PC-3 (cell line): ENCODE measurements at regions not wholly inside any gene's neighbourhood (a gene's known extent, or its start where the extent isn't known, plus 50 kb on each side); places are given as distances from the start of the nearest gene placed in this dataset.

Experiments used
- ATAC-seq: fragments of 200-7000 bp; cut with Tn5 transposase; 2 replicates; pipeline ENCODE4 v1.9.1; 2020; ENCODE audit warnings: mild to moderate bottlenecking, moderate library complexity
- BruUV-seq: library from RNA; stranded (reverse); fragments of 400-500 nt; replicated peaks from 2 replicates; lab custom pipeline; 2021; lab: Mats Ljungman, UMichigan
- CTCF ChIA-PET: fragments of 300-600 bp; sonication (Branson Sonifier 250); formaldehyde crosslinking; loops from one replicate; lab custom pipeline; 2022; ENCODE audit warnings: antibody characterized with exemption; lab: Charles Lee
- POLR2A ChIA-PET: fragments of 300-600 bp; sonication (Branson Sonifier 250); formaldehyde crosslinking; loops from one replicate; lab custom pipeline; 2022; ENCODE audit warnings: antibody characterized with exemption; ENCODE audit not compliant: unreplicated experiment; lab: Charles Lee
- DNase-seq: peaks from one replicate; pipeline ENCODE4 v3.0.0-alpha.2; 2015
- H2AFZ ChIP-seq: fragments of 300-600 bp; sonication (generic); 2 replicates; pipeline ENCODE4 v1.6.0; 2016; ENCODE audit warnings: antibody characterized with exemption, low read length
- H3F3A ChIP-seq: fragments of 300-600 bp; sonication (generic); one replicate; pipeline ENCODE4 v1.6.0; 2017; ENCODE audit warnings: antibody characterized with exemption, low read length, control low read depth, mild to moderate bottlenecking; ENCODE audit not compliant: unreplicated experiment
- H3K27ac ChIP-seq: fragments of 300-600 bp; sonication (generic); 2 replicates; pipeline ENCODE4 v1.5.1; 2016; ENCODE audit warnings: mild to moderate bottlenecking, low read length
- H3K27me3 ChIP-seq: fragments of 300-600 bp; sonication (generic); 2 replicates; pipeline ENCODE4 v1.6.1; 2016; ENCODE audit warnings: low read length, mixed read lengths
- H3K36me3 ChIP-seq: fragments of 300-600 bp; sonication (generic); 2 replicates; pipeline ENCODE4 v1.6.1; 2016; ENCODE audit warnings: low read depth, mixed run types, low read length, mixed read lengths
- H3K4me1 ChIP-seq: fragments of 300-600 bp; sonication (generic); 2 replicates; pipeline ENCODE4 v1.5.1; 2016; ENCODE audit warnings: low read length; ENCODE audit not compliant: insufficient read depth
- H3K4me2 ChIP-seq: fragments of 300-600 bp; sonication (generic); 2 replicates; pipeline ENCODE4 v1.6.0; 2016; ENCODE audit warnings: low read length
- H3K4me3 ChIP-seq: fragments of 300-600 bp; sonication (generic); 2 replicates; pipeline ENCODE4 v1.5.1; 2016; ENCODE audit warnings: mild to moderate bottlenecking, low read length, mixed read lengths
- H3K79me2 ChIP-seq: fragments of 300-600 bp; sonication (generic); 2 replicates; pipeline ENCODE4 v1.6.1; 2017; ENCODE audit warnings: low read length, mixed read lengths
- H3K9ac ChIP-seq: fragments of 300-600 bp; sonication (generic); 2 replicates; pipeline ENCODE4 v1.6.0; 2016; ENCODE audit warnings: mild to moderate bottlenecking, low read length
- H3K9me2 ChIP-seq: fragments of 300-600 bp; sonication (generic); replicated peaks from 2 replicates; pipeline ENCODE4 v1.6.1; 2016; ENCODE audit warnings: mixed run types, low read length, mixed read lengths
- H3K9me3 ChIP-seq: fragments of 300-600 bp; sonication (generic); 2 replicates; pipeline ENCODE4 v1.6.1; 2016; ENCODE audit warnings: low read length, mixed read lengths
- H4K20me1 ChIP-seq: fragments of 300-600 bp; sonication (generic); 2 replicates; pipeline ENCODE4 v1.6.1; 2016; ENCODE audit warnings: low read length, mixed read lengths
- CTCF ChIP-seq: fragments of 300-600 bp; sonication (generic); conservative IDR thresholded peaks from 2 replicates; pipeline ENCODE4 v1.5.1; 2017; ENCODE audit warnings: antibody characterized with exemption, low read depth, mild to moderate bottlenecking, low read length
- EZH2 ChIP-seq: fragments of 300-600 bp; sonication (generic); IDR thresholded peaks from one replicate; pipeline ENCODE4 v1.6.1; 2017; ENCODE audit warnings: antibody characterized with exemption, mild to moderate bottlenecking, low read length; ENCODE audit not compliant: unreplicated experiment
- EZH2phosphoT487 ChIP-seq: fragments of 300-600 bp; sonication (generic); IDR thresholded peaks from 2 replicates; pipeline ENCODE4 v1.6.1; 2018; ENCODE audit warnings: mild to moderate bottlenecking, antibody characterized with exemption, low read length, borderline replicate concordance
- intact Hi-C: fragments of 100-400 bp; cut with micrococcal nuclease; formaldehyde crosslinking; loops from 2 replicates; pipeline ENCODE4 v1.9.0; 2023

DNA sequence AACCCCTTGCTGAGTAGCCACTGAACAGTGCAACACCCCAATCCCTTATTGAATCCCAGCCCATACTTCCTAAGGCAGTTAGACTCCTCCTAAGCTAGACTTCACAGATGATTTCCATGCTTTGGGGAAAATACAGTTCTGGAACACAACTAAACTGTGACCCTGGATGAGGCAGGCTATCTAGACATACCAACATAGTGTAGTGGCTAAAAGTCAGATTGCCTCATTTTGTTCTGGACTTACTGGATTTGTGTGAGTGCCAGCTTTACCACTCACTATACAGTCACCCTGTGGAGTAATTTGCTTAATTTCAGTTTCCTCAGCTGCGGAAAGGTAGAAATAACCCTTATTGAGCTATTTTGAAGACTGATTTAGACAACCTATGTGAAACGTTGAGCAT is 203.1 kb downstream of the ASCL1 start:
- no peaks in the 10 kb centered on the region for H3K4me1 ChIP-seq
- H3K9me3 ChIP-seq = peaks cover 11% of the 10 kb centered on the region; the same call in 1 of the 2 replicates
- ChIA-PET CTCF (no interaction called here), POLR2A (no interaction called here)
- intact Hi-C loops = no loop called here
- no peaks in the 10 kb centered on the region for H3K9me2 ChIP-seq
- no TSS peak for BruUV-seq
- H3K27ac ChIP-seq = no peak overlapping the region
- H3K27me3 ChIP-seq = no peaks in the 10 kb centered on the region
- H3K79me2 ChIP-seq = no peaks in the 10 kb centered on the region
- H2AFZ ChIP-seq = no peak overlapping the region
- no peak overlapping the region for H3K4me3 ChIP-seq
- no peak for DNase-seq
- TF ChIP-seq EZH2phosphoT487 = no peak
- TF ChIP-seq CTCF = no peak
- no peak for TF ChIP-seq EZH2
- H3F3A ChIP-seq = no peaks in the 10 kb centered on the region
- no peak for ATAC-seq
- no peaks in the 10 kb centered on the region for H3K36me3 ChIP-seq
- H3K9ac ChIP-seq = no peak overlapping the region
- H3K4me2 ChIP-seq = no peak overlapping the region
- H4K20me1 ChIP-seq = no peaks in the 10 kb centered on the region

- H3F3A ChIP-seq = no peaks in the 10 kb centered on the region
- intact Hi-C loops = no loop called here
- ATAC-seq (no peak), DNase-seq (no peak)
- H3K4me1 ChIP-seq = no peaks in the 10 kb centered on the region
- H3K36me3 ChIP-seq = no peaks in the 10 kb centered on the region
- no peaks in the 10 kb centered on the region for H3K27me3 ChIP-seq
- H2AFZ ChIP-seq = no peak overlapping the region
- no peaks in the 10 kb centered on the region for H4K20me1 ChIP-seq
- no peak for TF ChIP-seq CTCF
- no peak for TF ChIP-seq EZH2
- no peak for TF ChIP-seq EZH2phosphoT487
- ChIA-PET CTCF (no interaction called here), POLR2A (no interaction called here)
- peaks cover 11% of the 10 kb centered on the region; the same call in 1 of the 2 replicates for H3K9me3 ChIP-seq
- BruUV-seq = no TSS peak
- no peak overlapping the region for H3K9ac ChIP-seq
- H3K9me2 ChIP-seq = no peaks in the 10 kb centered on the region
- H3K4me2 ChIP-seq = no peak overlapping the region
- H3K4me3 ChIP-seq = no peak overlapping the region
- no peak overlapping the region for H3K27ac ChIP-seq
- no peaks in the 10 kb centered on the region for H3K79me2 ChIP-seq
Measured at GRCh38 chr12:103161582-103162362, 204.3 kb downstream of the ASCL1 start.

DNA sequence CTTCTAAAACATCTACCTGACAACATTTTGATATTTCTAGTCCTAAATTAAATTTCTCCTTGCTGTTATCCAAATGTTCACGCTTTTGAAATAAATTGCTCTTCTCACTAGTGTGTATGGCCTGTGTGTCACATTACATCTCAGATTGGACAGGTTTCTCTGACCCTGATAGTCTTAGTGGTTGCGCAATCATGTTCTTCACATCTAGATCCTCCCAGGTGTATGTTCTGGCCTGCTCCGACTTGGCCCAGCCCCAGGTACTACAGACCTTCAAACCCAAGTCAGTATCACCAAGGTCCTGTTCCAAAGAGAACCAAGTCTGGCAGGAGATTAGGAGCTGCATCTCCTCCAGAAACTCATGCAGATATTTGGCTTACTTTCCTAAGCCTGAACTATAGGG is 209.5 kb downstream of the ASCL1 start:
- no peak for DNase-seq
- intact Hi-C loops = no loop called here
- Histone ChIP-seq H3K9me3 (0 out of 2 replicates have a peak, but pooled peaks cover 5% of the 10 kb centered on the region), H3K27me3 (no peaks in the 10 kb centered on the region), H3F3A (no peaks in the 10 kb centered on the region), H3K79me2 (no peaks in the 10 kb centered on the region), H3K4me3 (no peak overlapping the region), H4K20me1 (no peaks in the 10 kb centered on the region), H3K9ac (no peak overlapping the region), H3K9me2 (no peaks in the 10 kb centered on the region), H3K4me1 (no peaks in the 10 kb centered on the region), H2AFZ (no peak overlapping the region), H3K27ac (no peak overlapping the region), H3K36me3 (no peaks in the 10 kb centered on the region), H3K4me2 (no peak overlapping the region)
- ChIA-PET CTCF (no interaction called here), POLR2A (no interaction called here)
- ATAC-seq = no peak
- TF ChIP-seq EZH2phosphoT487 (no peak), CTCF (no peak)
- no TSS peak for BruUV-seq
